GM12875 (cell line): ENCODE measurements at regions not wholly inside any gene's neighbourhood (a gene's known extent, or its start where the extent isn't known, plus 50 kb on each side); places are given as distances from the start of the nearest gene placed in this dataset.

ENCODE experiments used
- H3K4me3 ChIP-seq: one replicate; pipeline ENCODE4 v1.5.1; 2011; ENCODE audit warnings: low read depth, low read length, control low read depth
- TF ChIP-seq, protein P1 (sequence below): IDR thresholded peaks from 2 replicates; pipeline ENCODE4 v1.5.1; 2011; ENCODE audit warnings: low read depth, mild to moderate bottlenecking, control low read depth, inconsistent platforms, low read length, moderate library complexity, borderline replicate concordance; ENCODE audit not compliant: insufficient read depth

GRCh38 chr12:19924360-19924759 lies 444.0 kb upstream of the PDE3A start:
- TF ChIP-seq, protein P1, sequence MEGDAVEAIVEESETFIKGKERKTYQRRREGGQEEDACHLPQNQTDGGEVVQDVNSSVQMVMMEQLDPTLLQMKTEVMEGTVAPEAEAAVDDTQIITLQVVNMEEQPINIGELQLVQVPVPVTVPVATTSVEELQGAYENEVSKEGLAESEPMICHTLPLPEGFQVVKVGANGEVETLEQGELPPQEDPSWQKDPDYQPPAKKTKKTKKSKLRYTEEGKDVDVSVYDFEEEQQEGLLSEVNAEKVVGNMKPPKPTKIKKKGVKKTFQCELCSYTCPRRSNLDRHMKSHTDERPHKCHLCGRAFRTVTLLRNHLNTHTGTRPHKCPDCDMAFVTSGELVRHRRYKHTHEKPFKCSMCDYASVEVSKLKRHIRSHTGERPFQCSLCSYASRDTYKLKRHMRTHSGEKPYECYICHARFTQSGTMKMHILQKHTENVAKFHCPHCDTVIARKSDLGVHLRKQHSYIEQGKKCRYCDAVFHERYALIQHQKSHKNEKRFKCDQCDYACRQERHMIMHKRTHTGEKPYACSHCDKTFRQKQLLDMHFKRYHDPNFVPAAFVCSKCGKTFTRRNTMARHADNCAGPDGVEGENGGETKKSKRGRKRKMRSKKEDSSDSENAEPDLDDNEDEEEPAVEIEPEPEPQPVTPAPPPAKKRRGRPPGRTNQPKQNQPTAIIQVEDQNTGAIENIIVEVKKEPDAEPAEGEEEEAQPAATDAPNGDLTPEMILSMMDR = no peak
- no peak overlapping the region for H3K4me3 ChIP-seq

DNA sequence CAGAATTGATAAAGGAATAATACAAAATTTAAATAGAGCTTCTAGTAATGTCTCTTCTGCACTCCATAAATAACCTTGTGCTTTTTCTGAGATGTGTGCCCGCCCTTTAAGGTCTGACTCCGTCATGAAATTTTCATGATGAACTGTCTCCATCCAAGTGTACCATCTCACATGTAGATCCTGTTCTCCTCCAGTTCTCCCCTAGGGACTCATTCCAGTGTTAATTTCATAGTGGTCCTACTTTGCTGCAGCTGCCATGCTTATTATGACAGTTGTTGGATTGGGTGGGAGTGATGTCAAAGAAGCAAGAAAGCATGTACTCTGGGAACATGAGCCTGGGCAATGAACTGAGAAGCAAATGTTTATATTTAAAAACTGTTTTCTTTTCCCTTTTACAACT lies 442.5 kb upstream of the PDE3A start:
- no peak overlapping the region for H3K4me3 ChIP-seq
- TF ChIP-seq, protein P1 = no peak

- TF ChIP-seq, protein P1 = no peak
- H3K4me3 ChIP-seq = no peak overlapping the region
These were observed 442.1 kb upstream of the PDE3A start for GRCh38 chr12:19926266-19926665.

GRCh38 chr12:19927661-19928060 lies 440.7 kb upstream of the PDE3A start:
- TF ChIP-seq, protein P1 = no peak
- no peak overlapping the region for H3K4me3 ChIP-seq

DNA sequence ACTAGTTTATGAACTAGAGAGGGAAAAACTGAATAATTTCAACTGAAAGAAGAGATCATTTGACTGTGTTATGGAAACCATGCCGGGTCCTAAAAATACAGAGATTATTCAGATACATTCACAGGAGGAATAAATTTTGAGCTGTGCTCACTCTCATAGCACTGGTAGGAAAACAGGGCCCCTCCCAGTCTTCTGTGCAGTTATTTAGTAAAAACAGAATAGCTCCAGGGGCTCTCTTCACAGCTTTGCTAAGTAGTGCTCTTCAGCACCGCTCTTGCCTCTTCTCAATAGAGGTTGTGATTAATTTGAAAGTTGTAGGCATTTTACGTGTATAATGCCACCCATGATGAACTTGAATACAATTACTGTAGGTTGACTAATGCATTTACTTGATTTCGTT lies 435.9 kb upstream of the PDE3A start:
- TF ChIP-seq, protein P1 = no peak
- no peak overlapping the region for H3K4me3 ChIP-seq

GRCh38 chr12:19933924-19934323 lies 434.4 kb upstream of the PDE3A start:
- H3K4me3 ChIP-seq = no peak overlapping the region
- TF ChIP-seq, protein P1 = no peak

DNA sequence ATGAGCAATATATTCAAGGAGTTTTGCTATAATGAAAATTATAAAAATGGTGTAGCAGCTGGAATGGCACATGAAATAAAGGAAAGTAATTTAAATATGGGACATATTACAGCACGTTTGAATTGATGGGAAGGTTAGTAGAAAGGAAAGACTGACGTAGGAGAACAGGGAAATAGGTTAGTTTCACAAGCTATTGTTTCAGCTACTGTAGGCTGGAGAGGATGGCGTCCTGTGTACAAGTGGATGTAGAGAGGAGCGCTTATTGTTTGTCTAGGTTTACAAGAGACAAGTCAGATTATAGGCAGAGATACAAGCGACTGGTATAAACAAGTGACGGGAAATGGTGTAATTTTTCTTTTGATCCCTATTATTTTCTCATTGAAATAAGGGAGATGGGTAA lies 431.2 kb upstream of the PDE3A start:
- H3K4me3 ChIP-seq = no peak overlapping the region
- TF ChIP-seq, protein P1 = no peak
